Activated naive CD4-positive, alpha-beta T cell treated with anti-CD3 and anti-CD28 coated beads, Interleukin-2, amount 50 U/mL, for 72 hours (primary cell): ENCODE measurements at regions not wholly inside any gene's neighbourhood (a gene's known extent, or its start where the extent isn't known, plus 50 kb on each side); places are given as distances from the start of the nearest gene placed in this dataset.

Source experiments
- ATAC-seq, 2 donors: fragments of 150-1000 bp; cut with Tn5 transposase; 2 replicates each; pipeline ENCODE4 v1.10.0; 2021; ENCODE audit warnings: mild to moderate bottlenecking in 2 of 2, moderate library complexity in 2 of 2
- DNase-seq, 2 donors: peaks; one replicate each; pipeline ENCODE4 v3.0.0; 2021 to 2022; ENCODE audit warnings: low spot score in 2 of 2
- H3K27ac Mint-ChIP-seq, 2 donors: one replicate each; pipeline ENCODE4 v1.8.0; 2022; ENCODE audit warnings: mild to moderate bottlenecking in 2 of 2, mixed read lengths in 2 of 2
- H3K36me3 Mint-ChIP-seq, 2 donors: one replicate each; pipeline ENCODE4 v1.8.0; 2022; ENCODE audit warnings: mixed read lengths in 2 of 2
- H3K9me3 Mint-ChIP-seq, 2 donors: one replicate each; pipeline ENCODE4 v1.8.0; 2022; ENCODE audit warnings: mixed read lengths in 2 of 2

GRCh38 chr3:44179246-44179645 is 62.4 kb upstream of the TOPAZ1 start:
- DNase-seq (no peak), ATAC-seq (no peak)
- no peak overlapping the region for H3K27ac Mint-ChIP-seq
- H3K9me3 Mint-ChIP-seq, result no peaks in the 10 kb centered on the region
- no peaks in the 10 kb centered on the region for H3K36me3 Mint-ChIP-seq

DNA sequence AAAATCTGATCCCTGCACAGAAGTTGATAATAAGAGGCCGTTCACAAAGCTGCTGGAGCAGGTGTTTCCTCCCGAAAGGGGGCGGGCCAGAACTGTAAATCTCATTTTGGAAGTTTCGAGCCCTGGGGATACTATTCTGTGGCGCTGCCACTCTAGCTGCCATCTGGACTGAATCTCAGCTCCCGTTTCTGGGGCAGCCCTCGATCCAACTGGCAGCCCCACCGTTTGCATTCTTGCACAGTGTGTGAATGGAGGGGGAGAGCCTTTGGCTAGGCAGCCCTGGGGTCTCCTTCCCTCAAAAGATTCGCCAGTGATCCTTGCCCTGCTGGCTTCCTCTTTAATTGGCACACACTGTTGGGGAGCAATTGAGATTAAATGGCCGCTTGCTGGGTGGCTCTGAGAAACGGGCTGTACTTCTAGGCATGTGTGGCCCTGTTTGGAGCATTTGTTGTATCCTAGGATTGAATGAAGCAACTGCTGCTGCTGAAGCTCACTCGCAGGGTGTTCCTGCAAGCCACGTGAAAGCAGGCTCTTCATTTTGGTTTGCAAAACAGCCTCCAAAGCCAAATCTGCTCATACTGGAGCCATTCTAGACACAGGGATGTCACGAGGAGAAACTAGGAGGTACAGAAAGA is 57.2 kb upstream of the TOPAZ1 start:
- no peak overlapping the region for H3K27ac Mint-ChIP-seq

GRCh38 chr3:44185396-44185915 is 56.2 kb upstream of the TOPAZ1 start:
- H3K27ac Mint-ChIP-seq, result no peak overlapping the region
- no peak for ATAC-seq
- DNase-seq, result no peak

More for the DNA sequence above, 57.2 kb upstream of the TOPAZ1 start:
- Mint-ChIP-seq H3K36me3 (no peaks in the 10 kb centered on the region), H3K9me3 (no peaks in the 10 kb centered on the region)
- ATAC-seq (no peak), DNase-seq (no peak)

GRCh38 chr3:44186111-44186672 is 55.5 kb upstream of the TOPAZ1 start:
- DNase-seq, result no peak
- ATAC-seq, result no peak
- no peaks in the 10 kb centered on the region for H3K9me3 Mint-ChIP-seq

More at GRCh38 chr3:44185396-44185915, 56.2 kb upstream of the TOPAZ1 start:
- Mint-ChIP-seq H3K9me3 (no peaks in the 10 kb centered on the region), H3K36me3 (no peaks in the 10 kb centered on the region)

GRCh38 chr3:44186712-44187111 is 55.0 kb upstream of the TOPAZ1 start:
- Mint-ChIP-seq H3K36me3 (no peaks in the 10 kb centered on the region), H3K27ac (no peak overlapping the region), H3K9me3 (peaks cover 0 to 2% of the 10 kb centered on the region in 2 donors)

More at GRCh38 chr3:44186111-44186672, 55.5 kb upstream of the TOPAZ1 start:
- no peak overlapping the region for H3K27ac Mint-ChIP-seq
- H3K36me3 Mint-ChIP-seq, result no peaks in the 10 kb centered on the region

More at GRCh38 chr3:44186712-44187111, 55.0 kb upstream of the TOPAZ1 start:
- DNase-seq, result no peak
- ATAC-seq, result no peak
